Panc1 (cell line): ENCODE measurements at regions not wholly inside any gene's neighbourhood (a gene's known extent, or its start where the extent isn't known, plus 50 kb on each side); places are given as distances from the start of the nearest gene placed in this dataset.

Source experiments
- ATAC-seq: fragments of 200-7000 bp; cut with Tn5 transposase; 2 replicates; pipeline ENCODE4 v1.9.1; 2020; ENCODE audit warnings: mild to moderate bottlenecking, moderate library complexity
- BruUV-seq: library from RNA; stranded (reverse); fragments of 400-500 nt; replicated peaks from 2 replicates; lab custom pipeline; 2021; lab: Mats Ljungman, UMichigan
- CTCF ChIA-PET: fragments of 300-600 bp; sonication (Branson Sonifier 250); formaldehyde crosslinking; loops from one replicate; lab custom pipeline; 2022; ENCODE audit warnings: antibody characterized with exemption; lab: Charles Lee
- POLR2A ChIA-PET: fragments of 300-600 bp; sonication (Branson Sonifier 250); formaldehyde crosslinking; loops from one replicate; lab custom pipeline; 2022; ENCODE audit warnings: antibody characterized with exemption; lab: Charles Lee
- DNase-seq: peaks from one replicate; pipeline ENCODE4 v3.0.0-alpha.2; 2010; ENCODE audit warnings: low read depth, low spot score
- H3K27ac ChIP-seq: 2 replicates; pipeline ENCODE4 v1.5.1; 2011; ENCODE audit warnings: mild to moderate bottlenecking, low read length, inconsistent platforms
- H3K27me3 ChIP-seq: fragments of 200-500 bp; sonication (Bioruptor generic); 2 replicates; pipeline ENCODE4 v1.6.0; 2014; ENCODE audit warnings: low read length, inconsistent platforms; ENCODE audit not compliant: control insufficient read depth, insufficient read depth
- H3K36me3 ChIP-seq: fragments of 200-500 bp; sonication (Bioruptor generic); 2 replicates; pipeline ENCODE4 v1.5.1; 2014; ENCODE audit warnings: inconsistent platforms, mild to moderate bottlenecking, low read length, moderate library complexity; ENCODE audit not compliant: control insufficient read depth, insufficient read depth
- H3K4me1 ChIP-seq: 2 replicates; pipeline ENCODE4 v1.5.1; 2011; ENCODE audit warnings: inconsistent platforms, mild to moderate bottlenecking, low read length, moderate library complexity; ENCODE audit not compliant: control insufficient read depth, insufficient read depth
- H3K4me3 ChIP-seq, 2 experiments: 2 replicates each; pipeline ENCODE4 v1.5.1; 2011 to 2012; ENCODE audit warnings: low read depth in 2 of 2, low read length in 2 of 2, mild to moderate bottlenecking in 2 of 2, inconsistent platforms in 1 of 2, moderate library complexity in 1 of 2
- H3K9me3 ChIP-seq: fragments of 200-500 bp; sonication (Bioruptor generic); 2 replicates; pipeline ENCODE4 v1.5.1; 2014; ENCODE audit warnings: low read depth, mild to moderate bottlenecking, inconsistent platforms, low read length, moderate library complexity; ENCODE audit not compliant: control insufficient read depth, insufficient read depth
- CTCF ChIP-seq: fragments of 450-650 bp; IDR thresholded peaks from 2 replicates; pipeline ENCODE4 v1.5.1; 2017; ENCODE audit warnings: mild to moderate bottlenecking
- POLR2AphosphoS5 ChIP-seq: IDR thresholded peaks from 2 replicates; pipeline ENCODE4 v1.6.1; 2012; ENCODE audit warnings: mild to moderate bottlenecking, low read depth, low read length, moderate library complexity
- REST ChIP-seq, 2 experiments: IDR thresholded peaks; 2 replicates each; pipeline ENCODE4 v1.6.1; 2011 to 2012; ENCODE audit warnings: low read depth in 2 of 2, control low read depth in 1 of 2, low read length in 1 of 2, mild to moderate bottlenecking in 1 of 2, moderate library complexity in 1 of 2; ENCODE audit not compliant: insufficient read depth in 1 of 2
- SIN3A ChIP-seq: IDR thresholded peaks from 2 replicates; pipeline ENCODE4 v1.6.1; 2012; ENCODE audit warnings: low read depth, mild to moderate bottlenecking, low read length, moderate library complexity, borderline replicate concordance; ENCODE audit not compliant: insufficient read depth
- TCF7L2 ChIP-seq: IDR thresholded peaks from 2 replicates; pipeline ENCODE4 v1.6.1; 2011; ENCODE audit warnings: mild to moderate bottlenecking, low read depth, low read length, inconsistent platforms
- in situ Hi-C: cut with HindIII; loops from 2 replicates; pipeline ENCODE4 v1.10.0; 2016; ENCODE audit warnings: low sequenced_read_pairs, low pct_unique_long_range_greater_than_20kb
- intact Hi-C: fragments of 100-400 bp; cut with micrococcal nuclease; formaldehyde crosslinking; loops from one replicate; pipeline ENCODE4 v1.10.0; 2022; ENCODE audit not compliant: unreplicated experiment

GRCh38 chr10:6781133-6781770 lies 201.2 kb upstream of the PRKCQ start:
- Histone ChIP-seq H3K4me3 (no peak overlapping the region), H3K27ac (no peak overlapping the region), H3K9me3 (no peaks in the 10 kb centered on the region), H3K4me1 (no peaks in the 10 kb centered on the region), H3K27me3 (no peaks in the 10 kb centered on the region), H3K36me3 (no peaks in the 10 kb centered on the region)
- intact Hi-C loops (no loop called here), in situ Hi-C loops (no loop called here)
- TF ChIP-seq CTCF (no peak), POLR2AphosphoS5 (no peak), TCF7L2 (no peak)
- no peak for DNase-seq
- no TSS peak for BruUV-seq
- POLR2A ChIA-PET = no interaction called here
- CTCF ChIA-PET = no interaction called here
- ATAC-seq = no peak

GRCh38 chr10:6780008-6780677 lies 200.1 kb upstream of the PRKCQ start:
- no peak overlapping the region for H3K27ac ChIP-seq
- TF ChIP-seq SIN3A (no peak), CTCF (no peak), POLR2AphosphoS5 (no peak), REST (IDR thresholded peaks at IDR 0.05; ENCODE audit: insufficient read depth in 1 of 2, low read depth in 2 of 2, low read length in 1 of 2) (no peak), TCF7L2 (no peak)
- POLR2A ChIA-PET = no interaction called here
- CTCF ChIA-PET = no interaction called here
- H3K4me1 ChIP-seq = no peaks in the 10 kb centered on the region
- no peaks in the 10 kb centered on the region for H3K27me3 ChIP-seq
- DNase-seq (no peak), ATAC-seq (no peak)
- in situ Hi-C loops = no loop called here
- intact Hi-C loops = no loop called here
- no peaks in the 10 kb centered on the region for H3K36me3 ChIP-seq
- H3K4me3 ChIP-seq = no peak overlapping the region
- no TSS peak for BruUV-seq
- H3K9me3 ChIP-seq = no peaks in the 10 kb centered on the region
